HEK293 (cell line): ENCODE measurements at regions not wholly inside any gene's neighbourhood (a gene's known extent, or its start where the extent isn't known, plus 50 kb on each side); places are given as distances from the start of the nearest gene placed in this dataset.

ENCODE experiments used
- CTCF ChIA-PET: fragments of 350-600 bp; formaldehyde crosslinking; extraction: SDS; loops from one replicate; lab custom pipeline; 2021; ENCODE audit warnings: antibody characterized with exemption; lab: Yijun Ruan, JAX
- POLR2A ChIA-PET: fragments of 300-600 bp; formaldehyde crosslinking; extraction: SDS; loops from one replicate; lab custom pipeline; 2020; ENCODE audit warnings: antibody characterized with exemption, inconsistent platforms; lab: Yijun Ruan, JAX
- H3K27ac ChIP-seq: fragments of 200-500 bp; sonication (Bioruptor generic); 2 replicates; pipeline ENCODE4 v1.5.1; 2014; ENCODE audit warnings: low read depth, low read length, control low read depth, inconsistent platforms; ENCODE audit errors: extremely low read depth
- H3K36me3 ChIP-seq, 2 experiments: fragments of 200-500 bp in 1 of 2; sonication (Bioruptor generic) in 1 of 2; 1 replicate in 1 of 2; 2 replicates in 1 of 2; pipeline ENCODE4 v1.5.1; 2014 to 2017; ENCODE audit warnings: inconsistent platforms in 2 of 2, low read length in 2 of 2; ENCODE audit not compliant: control insufficient read depth in 2 of 2, insufficient read depth in 1 of 2
- H3K4me1 ChIP-seq: fragments of 200-500 bp; sonication (Bioruptor generic); 2 replicates; pipeline ENCODE4 v1.5.1; 2014; ENCODE audit warnings: mild to moderate bottlenecking, low read length, inconsistent platforms; ENCODE audit not compliant: control insufficient read depth, insufficient read depth
- H3K4me3 ChIP-seq: 2 replicates; pipeline ENCODE4 v1.5.1; 2011; ENCODE audit warnings: low read depth, mild to moderate bottlenecking, control low read depth, low read length, moderate library complexity
- H3K9me3 ChIP-seq: fragments of 200-500 bp; sonication (Bioruptor generic); 2 replicates; pipeline ENCODE4 v1.5.1; 2014; ENCODE audit warnings: low read depth, low read length, inconsistent platforms; ENCODE audit not compliant: control insufficient read depth, insufficient read depth
- BCL11A ChIP-seq: fragments of 450-650 bp; formaldehyde crosslinking; IDR thresholded peaks from 2 replicates; pipeline ENCODE4 v1.5.1; 2016; ENCODE audit warnings: low read depth, missing biosample characterization, missing genetic modification characterization
- ELK4 ChIP-seq: IDR thresholded peaks from 2 replicates; pipeline ENCODE4 v1.6.1; 2011; ENCODE audit warnings: mild to moderate bottlenecking, low read depth, low read length, borderline replicate concordance
- GLIS2 ChIP-seq: fragments of 450-650 bp; formaldehyde crosslinking; IDR thresholded peaks from 2 replicates; pipeline ENCODE4 v1.5.1; 2016; ENCODE audit warnings: missing biosample characterization, missing genetic modification characterization
- KLF10 ChIP-seq: fragments of 450-650 bp; IDR thresholded peaks from 2 replicates; pipeline ENCODE4 v1.5.1; 2018; ENCODE audit warnings: missing biosample characterization, mild to moderate bottlenecking, missing genetic modification characterization
- PRDM1 ChIP-seq: fragments of 450-650 bp; formaldehyde crosslinking; IDR thresholded peaks from 2 replicates; pipeline ENCODE4; 2016; ENCODE audit warnings: missing biosample characterization, missing genetic modification characterization
- SALL2 ChIP-seq: fragments of 450-650 bp; formaldehyde crosslinking; IDR thresholded peaks from 2 replicates; pipeline ENCODE4 v1.5.0; 2017; ENCODE audit warnings: missing biosample characterization, mild to moderate bottlenecking, missing genetic modification characterization, borderline replicate concordance
- YY2 ChIP-seq: fragments of 450-650 bp; formaldehyde crosslinking; IDR thresholded peaks from 2 replicates; pipeline ENCODE4 v1.5.1; 2016; ENCODE audit warnings: missing biosample characterization, missing genetic modification characterization
- ZBTB1 ChIP-seq: fragments of 450-650 bp; formaldehyde crosslinking; IDR thresholded peaks from 2 replicates; pipeline ENCODE4 v1.5.1; 2016; ENCODE audit warnings: missing biosample characterization, missing genetic modification characterization
- ZBTB48 ChIP-seq: fragments of 450-650 bp; formaldehyde crosslinking; IDR thresholded peaks from 2 replicates; pipeline ENCODE4 v1.5.1; 2016; ENCODE audit warnings: missing biosample characterization, missing genetic modification characterization
- ZBTB8A ChIP-seq: fragments of 450-650 bp; formaldehyde crosslinking; IDR thresholded peaks from 2 replicates; pipeline ENCODE4 v1.5.1; 2016; ENCODE audit warnings: missing biosample characterization, missing genetic modification characterization
- ZFP3 ChIP-seq: fragments of 450-650 bp; formaldehyde crosslinking; IDR thresholded peaks from 2 replicates; pipeline ENCODE4 v1.5.1; 2016; ENCODE audit warnings: low read depth, missing biosample characterization, missing genetic modification characterization
- ZNF114 ChIP-seq: fragments of 450-650 bp; formaldehyde crosslinking; IDR thresholded peaks from 2 replicates; pipeline ENCODE4 v1.5.0; 2017; ENCODE audit warnings: missing biosample characterization, missing genetic modification characterization
- ZNF169 ChIP-seq: fragments of 450-650 bp; formaldehyde crosslinking; IDR thresholded peaks from 2 replicates; pipeline ENCODE4 v1.5.1; 2016; ENCODE audit warnings: missing biosample characterization, missing genetic modification characterization
- ZNF221 ChIP-seq: fragments of 450-650 bp; formaldehyde crosslinking; IDR thresholded peaks from 2 replicates; pipeline ENCODE4 v1.5.1; 2017; ENCODE audit warnings: missing biosample characterization, missing genetic modification characterization, borderline replicate concordance
- ZNF223 ChIP-seq: fragments of 450-650 bp; formaldehyde crosslinking; IDR thresholded peaks from 2 replicates; pipeline ENCODE4 v1.5.1; 2016; ENCODE audit warnings: missing biosample characterization, missing genetic modification characterization
- ZNF23 ChIP-seq: fragments of 450-650 bp; formaldehyde crosslinking; IDR thresholded peaks from 2 replicates; pipeline ENCODE4 v1.5.1; 2016; ENCODE audit warnings: missing biosample characterization, missing genetic modification characterization, borderline replicate concordance
- ZNF324 ChIP-seq: fragments of 450-650 bp; formaldehyde crosslinking; IDR thresholded peaks from 2 replicates; pipeline ENCODE4 v1.5.1; 2016; ENCODE audit warnings: missing biosample characterization, missing genetic modification characterization
- ZNF514 ChIP-seq: fragments of 450-650 bp; formaldehyde crosslinking; IDR thresholded peaks from 2 replicates; pipeline ENCODE4 v1.5.1; 2016; ENCODE audit warnings: missing biosample characterization, missing genetic modification characterization
- ZNF626 ChIP-seq: fragments of 450-650 bp; sonication (Bioruptor Pico); formaldehyde crosslinking; IDR thresholded peaks from 2 replicates; pipeline ENCODE4 v1.5.1; 2018; ENCODE audit warnings: missing biosample characterization, missing genetic modification characterization, inconsistent platforms
- ZNF629 ChIP-seq: fragments of 450-650 bp; formaldehyde crosslinking; IDR thresholded peaks from 2 replicates; pipeline ENCODE4 v1.5.1; 2017; ENCODE audit warnings: missing biosample characterization, missing genetic modification characterization
- ZNF658 ChIP-seq: fragments of 450-650 bp; formaldehyde crosslinking; IDR thresholded peaks from 2 replicates; pipeline ENCODE4; 2016; ENCODE audit warnings: missing biosample characterization, missing genetic modification characterization
- ZNF768 ChIP-seq: fragments of 450-650 bp; formaldehyde crosslinking; IDR thresholded peaks from 2 replicates; pipeline ENCODE4 v1.5.1; 2018; ENCODE audit warnings: missing biosample characterization, mild to moderate bottlenecking, missing genetic modification characterization
- ZNF776 ChIP-seq: fragments of 450-650 bp; formaldehyde crosslinking; IDR thresholded peaks from 2 replicates; pipeline ENCODE4 v1.5.0; 2017; ENCODE audit warnings: missing biosample characterization, missing genetic modification characterization, borderline replicate concordance
- ZNF837 ChIP-seq: fragments of 450-650 bp; formaldehyde crosslinking; IDR thresholded peaks from 2 replicates; pipeline ENCODE4 v1.5.1; 2016; ENCODE audit warnings: missing biosample characterization, missing genetic modification characterization
- ZNF843 ChIP-seq: fragments of 450-650 bp; formaldehyde crosslinking; IDR thresholded peaks from 2 replicates; pipeline ENCODE4 v1.5.1; 2016; ENCODE audit warnings: missing biosample characterization, missing genetic modification characterization
- TF ChIP-seq, protein P1 (sequence below): fragments of 450-650 bp; formaldehyde crosslinking; IDR thresholded peaks from 2 replicates; pipeline ENCODE4 v1.5.1; 2017; ENCODE audit warnings: missing biosample characterization, missing genetic modification characterization
- TF ChIP-seq, protein P2 (sequence below): fragments of 450-650 bp; IDR thresholded peaks from 2 replicates; pipeline ENCODE4 v1.5.1; 2018; ENCODE audit warnings: missing biosample characterization, mild to moderate bottlenecking, missing genetic modification characterization
- TF ChIP-seq, protein P3 (sequence below): fragments of 450-650 bp; formaldehyde crosslinking; IDR thresholded peaks from 2 replicates; pipeline ENCODE4 v1.5.0; 2017; ENCODE audit warnings: missing biosample characterization, missing genetic modification characterization, borderline replicate concordance

DNA sequence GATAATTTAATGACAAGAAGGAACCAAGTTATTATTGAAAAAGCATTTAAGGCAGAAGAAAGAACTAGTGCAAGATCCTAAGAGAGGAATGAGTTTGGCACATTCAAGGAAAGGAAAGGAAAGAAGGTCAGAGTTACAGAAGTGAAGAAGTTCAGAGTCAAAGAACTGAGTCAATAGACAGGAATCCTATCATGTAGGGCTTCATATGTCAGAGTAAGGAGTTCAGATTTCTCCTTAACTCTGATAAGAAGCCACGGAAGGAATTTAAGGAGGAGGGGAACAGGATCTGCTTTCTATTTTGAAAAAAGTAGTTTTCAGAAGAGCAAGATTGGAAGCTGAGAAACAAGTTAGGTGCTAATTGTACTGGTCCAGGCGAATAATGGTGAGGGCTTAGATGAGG lies 223.1 kb upstream of the FOXN3 start:
- H3K4me3 ChIP-seq: no peak overlapping the region
- no peaks in the 10 kb centered on the region for H3K36me3 ChIP-seq
- no peaks in the 10 kb centered on the region for H3K9me3 ChIP-seq
- ChIA-PET CTCF (no interaction called here), POLR2A (interaction anchor here (0.5 kb wide), 1 partner anchor 167 kb away, joined by 4 read pairs; no protein-coding TSS in a partner anchor)
- TF ChIP-seq ZNF776 (tag by site-specific recombination) (no peak), BCL11A (tag by site-specific recombination) (no peak), ZNF23 (no peak), GLIS2 (tag by site-specific recombination) (no peak), ZBTB8A (tag by site-specific recombination) (no peak), ZNF768 (no peak), SALL2 (tag by site-specific recombination) (no peak), ZFP3 (tag by site-specific recombination) (no peak), ZNF837 (tag by site-specific recombination) (no peak), ZNF223 (tag by site-specific recombination) (no peak), YY2 (tag by site-specific recombination) (no peak), ZNF169 (tag by site-specific recombination) (no peak), ZNF629 (tag by site-specific recombination) (no peak), ZNF221 (tag by site-specific recombination) (no peak), PRDM1 (tag by site-specific recombination) (no peak), ZNF514 (tag by site-specific recombination) (no peak), ZNF114 (tag by site-specific recombination) (no peak), ZNF324 (tag by site-specific recombination) (no peak)
- TF ChIP-seq, protein P1, sequence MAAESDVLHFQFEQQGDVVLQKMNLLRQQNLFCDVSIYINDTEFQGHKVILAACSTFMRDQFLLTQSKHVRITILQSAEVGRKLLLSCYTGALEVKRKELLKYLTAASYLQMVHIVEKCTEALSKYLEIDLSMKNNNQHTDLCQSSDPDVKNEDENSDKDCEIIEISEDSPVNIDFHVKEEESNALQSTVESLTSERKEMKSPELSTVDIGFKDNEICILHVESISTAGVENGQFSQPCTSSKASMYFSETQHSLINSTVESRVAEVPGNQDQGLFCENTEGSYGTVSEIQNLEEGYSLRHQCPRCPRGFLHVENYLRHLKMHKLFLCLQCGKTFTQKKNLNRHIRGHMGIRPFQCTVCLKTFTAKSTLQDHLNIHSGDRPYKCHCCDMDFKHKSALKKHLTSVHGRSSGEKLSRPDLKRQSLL: no peak
- TF ChIP-seq, protein P2, sequence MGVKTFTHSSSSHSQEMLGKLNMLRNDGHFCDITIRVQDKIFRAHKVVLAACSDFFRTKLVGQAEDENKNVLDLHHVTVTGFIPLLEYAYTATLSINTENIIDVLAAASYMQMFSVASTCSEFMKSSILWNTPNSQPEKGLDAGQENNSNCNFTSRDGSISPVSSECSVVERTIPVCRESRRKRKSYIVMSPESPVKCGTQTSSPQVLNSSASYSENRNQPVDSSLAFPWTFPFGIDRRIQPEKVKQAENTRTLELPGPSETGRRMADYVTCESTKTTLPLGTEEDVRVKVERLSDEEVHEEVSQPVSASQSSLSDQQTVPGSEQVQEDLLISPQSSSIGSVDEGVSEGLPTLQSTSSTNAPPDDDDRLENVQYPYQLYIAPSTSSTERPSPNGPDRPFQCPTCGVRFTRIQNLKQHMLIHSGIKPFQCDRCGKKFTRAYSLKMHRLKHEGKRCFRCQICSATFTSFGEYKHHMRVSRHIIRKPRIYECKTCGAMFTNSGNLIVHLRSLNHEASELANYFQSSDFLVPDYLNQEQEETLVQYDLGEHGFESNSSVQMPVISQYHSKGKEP (tag by site-specific recombination): no peak
- no peak overlapping the region for H3K27ac ChIP-seq
- no peaks in the 10 kb centered on the region for H3K4me1 ChIP-seq

- H3K4me1 ChIP-seq: no peaks in the 10 kb centered on the region
- ChIA-PET POLR2A (no interaction called here), CTCF (no interaction called here)
- H3K36me3 ChIP-seq: no peaks in the 10 kb centered on the region
- H3K9me3 ChIP-seq: no peaks in the 10 kb centered on the region
- H3K27ac ChIP-seq: no peak overlapping the region
- no peak overlapping the region for H3K4me3 ChIP-seq
- no peak for TF ChIP-seq ZNF658 (tag by site-specific recombination)
- no peak for TF ChIP-seq ZBTB8A (tag by site-specific recombination)
- TF ChIP-seq, protein P3, sequence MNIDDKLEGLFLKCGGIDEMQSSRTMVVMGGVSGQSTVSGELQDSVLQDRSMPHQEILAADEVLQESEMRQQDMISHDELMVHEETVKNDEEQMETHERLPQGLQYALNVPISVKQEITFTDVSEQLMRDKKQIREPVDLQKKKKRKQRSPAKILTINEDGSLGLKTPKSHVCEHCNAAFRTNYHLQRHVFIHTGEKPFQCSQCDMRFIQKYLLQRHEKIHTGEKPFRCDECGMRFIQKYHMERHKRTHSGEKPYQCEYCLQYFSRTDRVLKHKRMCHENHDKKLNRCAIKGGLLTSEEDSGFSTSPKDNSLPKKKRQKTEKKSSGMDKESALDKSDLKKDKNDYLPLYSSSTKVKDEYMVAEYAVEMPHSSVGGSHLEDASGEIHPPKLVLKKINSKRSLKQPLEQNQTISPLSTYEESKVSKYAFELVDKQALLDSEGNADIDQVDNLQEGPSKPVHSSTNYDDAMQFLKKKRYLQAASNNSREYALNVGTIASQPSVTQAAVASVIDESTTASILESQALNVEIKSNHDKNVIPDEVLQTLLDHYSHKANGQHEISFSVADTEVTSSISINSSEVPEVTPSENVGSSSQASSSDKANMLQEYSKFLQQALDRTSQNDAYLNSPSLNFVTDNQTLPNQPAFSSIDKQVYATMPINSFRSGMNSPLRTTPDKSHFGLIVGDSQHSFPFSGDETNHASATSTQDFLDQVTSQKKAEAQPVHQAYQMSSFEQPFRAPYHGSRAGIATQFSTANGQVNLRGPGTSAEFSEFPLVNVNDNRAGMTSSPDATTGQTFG (tag by site-specific recombination): no peak
- TF ChIP-seq ZBTB48 (tag by site-specific recombination): no peak
- TF ChIP-seq ZNF843 (tag by site-specific recombination): no peak
- TF ChIP-seq ZNF626 (tag by site-specific recombination): no peak
- TF ChIP-seq ELK4: no peak
- no peak for TF ChIP-seq KLF10 (tag by site-specific recombination)
- no peak for TF ChIP-seq ZBTB1 (tag by site-specific recombination)
- no peak for TF ChIP-seq ZNF837 (tag by site-specific recombination)
Measured at GRCh38 chr14:89639687-89640086, 222.7 kb upstream of the FOXN3 start.
